MM.1S (cell line): ENCODE measurements at regions not wholly inside any gene's neighbourhood (a gene's known extent, or its start where the extent isn't known, plus 50 kb on each side); places are given as distances from the start of the nearest gene placed in this dataset.

Source experiments
- DNase-seq: peaks from one replicate; pipeline ENCODE4 v3.0.0-alpha.2; 2015
- H2AFZ ChIP-seq: fragments of 300-600 bp; sonication (generic); 2 replicates; pipeline ENCODE4 v1.6.0; 2016; ENCODE audit warnings: antibody characterized with exemption, low read length
- H3F3A ChIP-seq: fragments of 300-600 bp; sonication (generic); 2 replicates; pipeline ENCODE4 v1.6.1; 2016; ENCODE audit warnings: mild to moderate bottlenecking, antibody characterized with exemption, low read length, moderate library complexity, mixed read lengths; ENCODE audit not compliant: insufficient read depth
- H3K27ac ChIP-seq: fragments of 300-600 bp; sonication (generic); 2 replicates; pipeline ENCODE4 v1.5.1; 2016; ENCODE audit warnings: mild to moderate bottlenecking, low read length
- H3K27me3 ChIP-seq: fragments of 300-600 bp; sonication (generic); replicated peaks from 2 replicates; pipeline ENCODE4 v1.6.0; 2016; ENCODE audit warnings: low read length; ENCODE audit not compliant: insufficient read depth
- H3K36me3 ChIP-seq: fragments of 300-600 bp; sonication (generic); replicated peaks from 2 replicates; pipeline ENCODE4 v1.6.1; 2016; ENCODE audit warnings: mild to moderate bottlenecking, low read length, mixed read lengths; ENCODE audit not compliant: insufficient read depth
- H3K4me1 ChIP-seq: fragments of 300-600 bp; sonication (generic); 2 replicates; pipeline ENCODE4 v1.6.1; 2016; ENCODE audit warnings: low read length, mixed read lengths
- H3K4me2 ChIP-seq: fragments of 300-600 bp; sonication (generic); 2 replicates; pipeline ENCODE4 v1.6.0; 2016; ENCODE audit warnings: low read depth, low read length
- H3K4me3 ChIP-seq: fragments of 300-600 bp; sonication (generic); 2 replicates; pipeline ENCODE4 v1.5.1; 2016; ENCODE audit warnings: low read length, mixed read lengths
- H3K79me2 ChIP-seq: fragments of 300-600 bp; sonication (generic); 2 replicates; pipeline ENCODE4 v1.6.1; 2016; ENCODE audit warnings: mixed run types, low read length, mixed read lengths
- H3K9ac ChIP-seq: fragments of 300-600 bp; sonication (generic); 2 replicates; pipeline ENCODE4 v1.6.1; 2016; ENCODE audit warnings: low read length, mixed read lengths
- H3K9me2 ChIP-seq: fragments of 300-600 bp; sonication (generic); replicated peaks from 2 replicates; pipeline ENCODE4 v1.6.1; 2016; ENCODE audit warnings: mild to moderate bottlenecking, low read length, mixed read lengths; ENCODE audit not compliant: insufficient read depth
- H3K9me3 ChIP-seq: fragments of 300-600 bp; sonication (generic); replicated peaks from 2 replicates; pipeline ENCODE4 v1.6.1; 2016; ENCODE audit warnings: mild to moderate bottlenecking, low read length, mixed read lengths; ENCODE audit not compliant: insufficient read depth
- H4K20me1 ChIP-seq: fragments of 300-600 bp; sonication (generic); 2 replicates; pipeline ENCODE4 v1.6.1; 2016; ENCODE audit warnings: mild to moderate bottlenecking, low read length, moderate library complexity, mixed read lengths; ENCODE audit not compliant: insufficient read depth
- CTCF ChIP-seq: fragments of 300-600 bp; sonication (generic); IDR thresholded peaks from 2 replicates; pipeline ENCODE4 v1.5.1; 2016; ENCODE audit warnings: antibody characterized with exemption, low read length, mixed read lengths
- EZH2 ChIP-seq: fragments of 300-600 bp; sonication (generic); optimal IDR thresholded peaks from 2 replicates; pipeline ENCODE3; 2017; ENCODE audit warnings: low read depth, mild to moderate bottlenecking, antibody characterized with exemption, low read length, mixed read lengths
- EZH2phosphoT487 ChIP-seq: fragments of 300-600 bp; sonication (generic); IDR thresholded peaks from 2 replicates; pipeline ENCODE4 v1.6.1; 2018; ENCODE audit warnings: antibody characterized with exemption, low read length

DNA sequence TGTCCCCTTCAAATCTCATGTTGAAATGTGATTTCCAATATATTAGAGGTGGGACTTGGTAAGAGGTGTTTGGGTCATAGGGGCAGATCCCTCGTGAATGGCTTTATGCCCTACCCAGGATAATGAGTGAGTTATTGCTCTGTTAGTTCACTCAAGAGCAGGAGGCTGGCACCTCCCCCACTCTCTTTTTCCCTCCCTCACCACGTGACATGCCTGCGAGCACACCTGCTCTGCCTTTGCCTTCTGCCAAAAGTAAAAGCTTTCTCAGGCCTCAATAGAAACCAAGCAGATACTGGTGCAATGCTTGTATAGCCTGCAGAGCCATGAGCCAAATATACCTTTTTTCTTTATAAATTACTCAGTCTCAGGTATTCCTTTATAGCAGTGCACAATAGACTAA, 286.3 kb upstream of the UGT8 start:
- H3K4me1 ChIP-seq = peaks cover 15% of the 10 kb centered on the region
- H3K27me3 ChIP-seq = no peaks in the 10 kb centered on the region
- peak overlapping the region; percentile 22; the same call in 1 of the 2 replicates for H3K27ac ChIP-seq
- H3K36me3 ChIP-seq = no peaks in the 10 kb centered on the region
- peak; percentile 83 for DNase-seq
- no peaks in the 10 kb centered on the region for H3K9me2 ChIP-seq
- no peaks in the 10 kb centered on the region for H3K79me2 ChIP-seq
- H2AFZ ChIP-seq = no peak overlapping the region
- no peak overlapping the region for H3K4me3 ChIP-seq
- peaks cover 7% of the 10 kb centered on the region; the same call in 1 of the 2 replicates for H3F3A ChIP-seq
- H3K4me2 ChIP-seq = no peak overlapping the region
- TF ChIP-seq CTCF = no peak
- no peak for TF ChIP-seq EZH2phosphoT487
- no peak for TF ChIP-seq EZH2
- no peak overlapping the region for H3K9ac ChIP-seq
- H4K20me1 ChIP-seq = no peaks in the 10 kb centered on the region
- H3K9me3 ChIP-seq = no peaks in the 10 kb centered on the region

GRCh38 chr4:114316789-114317188, 281.8 kb upstream of the UGT8 start:
- Histone ChIP-seq H3K4me2 (no peak overlapping the region), H3K9me2 (no peaks in the 10 kb centered on the region), H3K79me2 (no peaks in the 10 kb centered on the region), H4K20me1 (no peaks in the 10 kb centered on the region), H3K36me3 (no peaks in the 10 kb centered on the region), H3K4me3 (no peak overlapping the region), H3K27ac (no peak overlapping the region), H3K4me1 (peaks cover 14% of the 10 kb centered on the region), H3F3A (peaks cover 7% of the 10 kb centered on the region; the same call in 1 of the 2 replicates), H3K9me3 (no peaks in the 10 kb centered on the region), H3K9ac (no peak overlapping the region), H2AFZ (no peak overlapping the region), H3K27me3 (no peaks in the 10 kb centered on the region)
- no peak for DNase-seq
- TF ChIP-seq EZH2phosphoT487 (no peak), EZH2 (no peak), CTCF (no peak)

DNA sequence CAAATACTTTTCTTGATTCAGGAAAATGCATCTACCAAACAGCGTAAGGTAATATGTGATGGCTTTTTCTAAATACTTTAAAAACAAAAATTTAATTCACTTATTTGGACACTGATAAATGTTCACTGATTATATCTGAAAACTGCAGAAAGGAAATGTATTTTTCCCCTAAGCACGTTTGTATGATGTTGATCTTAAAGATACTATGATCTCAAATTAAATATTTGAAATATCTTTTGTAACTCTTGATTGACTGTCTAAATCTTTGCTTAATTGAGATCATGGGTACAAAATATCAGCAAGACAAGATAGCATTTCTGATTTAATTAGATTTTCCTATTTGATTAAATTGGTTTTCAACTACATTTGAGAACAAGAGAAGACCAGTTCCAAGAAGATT, 281.0 kb upstream of the UGT8 start:
- no peaks in the 10 kb centered on the region for H3K9me2 ChIP-seq
- H4K20me1 ChIP-seq = no peaks in the 10 kb centered on the region
- H3K9me3 ChIP-seq = no peaks in the 10 kb centered on the region
- H3K4me3 ChIP-seq = no peak overlapping the region
- no peak overlapping the region for H3K27ac ChIP-seq
- peaks cover 8% of the 10 kb centered on the region for H3K4me1 ChIP-seq
- H3F3A ChIP-seq = peaks cover 7% of the 10 kb centered on the region; the same call in 1 of the 2 replicates
- TF ChIP-seq EZH2 (no peak), EZH2phosphoT487 (no peak), CTCF (no peak)
- no peak for DNase-seq
- H3K36me3 ChIP-seq = no peaks in the 10 kb centered on the region
- no peaks in the 10 kb centered on the region for H3K79me2 ChIP-seq
- no peak overlapping the region for H3K4me2 ChIP-seq
- no peaks in the 10 kb centered on the region for H3K27me3 ChIP-seq
- no peak overlapping the region for H2AFZ ChIP-seq
- no peak overlapping the region for H3K9ac ChIP-seq
